Hypothalamus (tissue), 51 donors: ENCODE measurements at regions not wholly inside any gene's neighbourhood (a gene's known extent, or its start where the extent isn't known, plus 50 kb on each side); places are given as distances from the start of the nearest gene placed in this dataset.
"Not testable (repeated sequence)": the region's sequence is repeated elsewhere in the genome, so short reads cannot be mapped to it uniquely, and the experiment has no call there.

Source experiments
- DNase-seq, 51 donors: peaks; one replicate each; lab custom pipeline; 2025; lab: John Stamatoyannopoulos, UW

GRCh38 chr10:125605167-125605566, 77.8 kb downstream of the TEX36 start:
- no peak for DNase-seq

GRCh38 chr10:125602825-125603224, 80.1 kb downstream of the TEX36 start:
- DNase-seq, result no peak

GRCh38 chr10:125599194-125599593, 83.8 kb downstream of the TEX36 start:
- no peak for DNase-seq

- DNase-seq, result no peak
Measured at GRCh38 chr10:125595911-125596310, 87.1 kb downstream of the TEX36 start.

GRCh38 chr10:125593644-125594043, 89.3 kb downstream of the TEX36 start:
- DNase-seq, result no peak

GRCh38 chr10:125592897-125593296, 90.1 kb downstream of the TEX36 start:
- no peak for DNase-seq

GRCh38 chr10:125591886-125592285, 91.1 kb downstream of the TEX36 start:
- no peak for DNase-seq

- not testable (repeated sequence) for DNase-seq
Measured at GRCh38 chr10:125588738-125589137, 94.2 kb downstream of the TEX36 start.

- no peak for DNase-seq
Measured at GRCh38 chr10:125584954-125585353, 98.0 kb downstream of the TEX36 start.

- no peak for DNase-seq
Measured at GRCh38 chr10:125578658-125579315, 104.2 kb downstream of the TEX36 start.

GRCh38 chr10:125575843-125576242, 107.1 kb downstream of the TEX36 start:
- DNase-seq, result no peak

- no peak for DNase-seq
Measured at GRCh38 chr10:125568156-125568555, 114.8 kb downstream of the TEX36 start.

- DNase-seq, result no peak
Measured at GRCh38 chr10:125567529-125567928, 115.4 kb downstream of the TEX36 start.

- no peak for DNase-seq
Measured at GRCh38 chr10:125565046-125565445, 117.9 kb downstream of the TEX36 start.

GRCh38 chr10:125564570-125564969, 118.4 kb downstream of the TEX36 start:
- no peak for DNase-seq

- no peak for DNase-seq
Measured at GRCh38 chr10:125562737-125563136, 120.2 kb downstream of the TEX36 start.

- DNase-seq, result no peak
Measured at GRCh38 chr10:125560947-125561346, 122.0 kb downstream of the TEX36 start.

GRCh38 chr10:125559210-125559609, 123.8 kb downstream of the TEX36 start:
- DNase-seq, result no peak

- no peak for DNase-seq
Measured at GRCh38 chr10:125557801-125558505, 125.0 kb downstream of the TEX36 start.

- no peak for DNase-seq
Measured at GRCh38 chr10:125557311-125557710, 125.7 kb downstream of the TEX36 start.

- DNase-seq, result no peak
Measured at GRCh38 chr10:125556882-125557281, 126.1 kb downstream of the TEX36 start.

GRCh38 chr10:125555743-125556142, 127.2 kb downstream of the TEX36 start:
- DNase-seq, result no peak
